ENCODE measurements at regions not wholly inside any gene's neighbourhood (a gene's known extent, or its start where the extent isn't known, plus 50 kb on each side); places are given as distances from the start of the nearest gene placed in this dataset.

DNA sequence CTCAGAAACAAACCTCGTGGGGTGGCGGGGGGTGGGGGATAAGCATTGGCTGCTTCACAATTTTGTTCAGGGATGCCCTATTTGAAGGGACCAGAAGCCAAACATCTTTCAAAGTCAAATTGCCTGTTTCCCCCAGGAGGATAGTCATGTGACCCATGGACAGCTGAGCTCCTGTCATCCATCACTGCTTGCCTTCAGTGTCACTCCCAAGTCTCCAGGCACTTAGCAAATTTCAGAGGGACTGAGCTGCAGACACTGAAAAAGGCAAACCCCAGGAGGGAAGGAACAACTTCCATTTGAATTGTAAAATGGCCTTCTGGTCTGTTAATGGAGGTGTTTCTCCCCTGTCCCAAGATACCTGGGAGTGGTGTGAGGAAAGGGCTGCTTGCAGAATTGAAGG is 73.4 kb downstream of the FRMPD3 start:
- H3K27ac Mint-ChIP-seq: no peak overlapping the region
- no peak for ATAC-seq
- ChIA-PET CTCF (no interaction called here), POLR2A (no interaction called here)
- DNase-seq (ENCODE audit: low spot score): no peak
- H3K4me1 Mint-ChIP-seq: peaks cover 20% of the 10 kb centered on the region
- no peaks in the 10 kb centered on the region for H3K9me3 Mint-ChIP-seq
- TF ChIP-seq, protein P1, sequence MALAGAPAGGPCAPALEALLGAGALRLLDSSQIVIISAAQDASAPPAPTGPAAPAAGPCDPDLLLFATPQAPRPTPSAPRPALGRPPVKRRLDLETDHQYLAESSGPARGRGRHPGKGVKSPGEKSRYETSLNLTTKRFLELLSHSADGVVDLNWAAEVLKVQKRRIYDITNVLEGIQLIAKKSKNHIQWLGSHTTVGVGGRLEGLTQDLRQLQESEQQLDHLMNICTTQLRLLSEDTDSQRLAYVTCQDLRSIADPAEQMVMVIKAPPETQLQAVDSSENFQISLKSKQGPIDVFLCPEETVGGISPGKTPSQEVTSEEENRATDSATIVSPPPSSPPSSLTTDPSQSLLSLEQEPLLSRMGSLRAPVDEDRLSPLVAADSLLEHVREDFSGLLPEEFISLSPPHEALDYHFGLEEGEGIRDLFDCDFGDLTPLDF (CRISPR knock-in tag; IDR thresholded peaks at IDR 0.05): no peak
- TF ChIP-seq, protein P2, sequence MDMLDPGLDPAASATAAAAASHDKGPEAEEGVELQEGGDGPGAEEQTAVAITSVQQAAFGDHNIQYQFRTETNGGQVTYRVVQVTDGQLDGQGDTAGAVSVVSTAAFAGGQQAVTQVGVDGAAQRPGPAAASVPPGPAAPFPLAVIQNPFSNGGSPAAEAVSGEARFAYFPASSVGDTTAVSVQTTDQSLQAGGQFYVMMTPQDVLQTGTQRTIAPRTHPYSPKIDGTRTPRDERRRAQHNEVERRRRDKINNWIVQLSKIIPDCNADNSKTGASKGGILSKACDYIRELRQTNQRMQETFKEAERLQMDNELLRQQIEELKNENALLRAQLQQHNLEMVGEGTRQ (CRISPR knock-in tag; IDR thresholded peaks at IDR 0.05): peak; percentile 44; the same call in 1 of the 2 replicates
- peaks cover 2% of the 10 kb centered on the region; the same call in 1 of the 2 replicates for H3K27me3 Mint-ChIP-seq (ENCODE audit: low read depth)
- H3K4me3 Mint-ChIP-seq: no peak overlapping the region
- no peaks in the 10 kb centered on the region for H3K36me3 Mint-ChIP-seq

DNA sequence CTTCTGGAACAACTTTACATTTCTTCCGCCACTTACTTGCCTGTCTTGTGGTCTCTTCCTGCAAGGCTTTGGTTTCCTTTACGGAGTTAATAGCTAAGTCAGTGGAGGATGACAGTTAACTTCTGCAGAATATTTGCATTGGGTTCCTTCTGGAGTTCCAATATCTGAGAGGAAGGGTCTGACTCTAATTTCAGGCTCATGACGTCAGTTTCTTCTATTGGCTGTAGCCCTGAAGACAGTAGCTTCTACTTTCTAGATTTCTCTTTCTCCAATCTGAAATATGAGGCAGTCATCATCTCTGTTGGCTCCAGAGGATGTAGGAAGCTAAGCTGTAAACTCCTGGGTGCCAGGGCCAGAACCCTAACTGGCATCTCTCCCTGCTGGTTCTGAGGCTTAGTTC is 76.7 kb downstream of the FRMPD3 start:
- Mint-ChIP-seq H3K9me3 (no peaks in the 10 kb centered on the region), H3K4me1 (peaks cover 14% of the 10 kb centered on the region), H3K27ac (no peak overlapping the region), H3K36me3 (no peaks in the 10 kb centered on the region), H3K27me3 (ENCODE audit: low read depth) (no peaks in the 10 kb centered on the region), H3K4me3 (no peak overlapping the region)
- ChIA-PET CTCF (no interaction called here), POLR2A (no interaction called here)
- DNase-seq (ENCODE audit: low spot score) (no peak), ATAC-seq (no peak)
- TF ChIP-seq, protein P3, sequence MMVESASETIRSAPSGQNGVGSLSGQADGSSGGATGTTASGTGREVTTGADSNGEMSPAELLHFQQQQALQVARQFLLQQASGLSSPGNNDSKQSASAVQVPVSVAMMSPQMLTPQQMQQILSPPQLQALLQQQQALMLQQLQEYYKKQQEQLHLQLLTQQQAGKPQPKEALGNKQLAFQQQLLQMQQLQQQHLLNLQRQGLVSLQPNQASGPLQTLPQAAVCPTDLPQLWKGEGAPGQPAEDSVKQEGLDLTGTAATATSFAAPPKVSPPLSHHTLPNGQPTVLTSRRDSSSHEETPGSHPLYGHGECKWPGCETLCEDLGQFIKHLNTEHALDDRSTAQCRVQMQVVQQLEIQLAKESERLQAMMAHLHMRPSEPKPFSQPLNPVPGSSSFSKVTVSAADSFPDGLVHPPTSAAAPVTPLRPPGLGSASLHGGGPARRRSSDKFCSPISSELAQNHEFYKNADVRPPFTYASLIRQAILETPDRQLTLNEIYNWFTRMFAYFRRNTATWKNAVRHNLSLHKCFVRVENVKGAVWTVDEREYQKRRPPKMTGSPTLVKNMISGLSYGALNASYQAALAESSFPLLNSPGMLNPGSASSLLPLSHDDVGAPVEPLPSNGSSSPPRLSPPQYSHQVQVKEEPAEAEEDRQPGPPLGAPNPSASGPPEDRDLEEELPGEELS (CRISPR knock-in tag; IDR thresholded peaks at IDR 0.05): no peak
- TF ChIP-seq, protein P4, sequence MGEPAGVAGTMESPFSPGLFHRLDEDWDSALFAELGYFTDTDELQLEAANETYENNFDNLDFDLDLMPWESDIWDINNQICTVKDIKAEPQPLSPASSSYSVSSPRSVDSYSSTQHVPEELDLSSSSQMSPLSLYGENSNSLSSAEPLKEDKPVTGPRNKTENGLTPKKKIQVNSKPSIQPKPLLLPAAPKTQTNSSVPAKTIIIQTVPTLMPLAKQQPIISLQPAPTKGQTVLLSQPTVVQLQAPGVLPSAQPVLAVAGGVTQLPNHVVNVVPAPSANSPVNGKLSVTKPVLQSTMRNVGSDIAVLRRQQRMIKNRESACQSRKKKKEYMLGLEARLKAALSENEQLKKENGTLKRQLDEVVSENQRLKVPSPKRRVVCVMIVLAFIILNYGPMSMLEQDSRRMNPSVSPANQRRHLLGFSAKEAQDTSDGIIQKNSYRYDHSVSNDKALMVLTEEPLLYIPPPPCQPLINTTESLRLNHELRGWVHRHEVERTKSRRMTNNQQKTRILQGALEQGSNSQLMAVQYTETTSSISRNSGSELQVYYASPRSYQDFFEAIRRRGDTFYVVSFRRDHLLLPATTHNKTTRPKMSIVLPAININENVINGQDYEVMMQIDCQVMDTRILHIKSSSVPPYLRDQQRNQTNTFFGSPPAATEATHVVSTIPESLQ (CRISPR knock-in tag; IDR thresholded peaks at IDR 0.05): no peak
- no peak for TF ChIP-seq GRHL2 (CRISPR knock-in tag; IDR thresholded peaks at IDR 0.05; ENCODE audit: insufficient replicate concordance, severe bottlenecking)
- TF ChIP-seq, protein P5, sequence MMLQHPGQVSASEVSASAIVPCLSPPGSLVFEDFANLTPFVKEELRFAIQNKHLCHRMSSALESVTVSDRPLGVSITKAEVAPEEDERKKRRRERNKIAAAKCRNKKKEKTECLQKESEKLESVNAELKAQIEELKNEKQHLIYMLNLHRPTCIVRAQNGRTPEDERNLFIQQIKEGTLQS (CRISPR knock-in tag; conservative IDR thresholded peaks at IDR 0.05): no peak
- TF ChIP-seq, protein P6, sequence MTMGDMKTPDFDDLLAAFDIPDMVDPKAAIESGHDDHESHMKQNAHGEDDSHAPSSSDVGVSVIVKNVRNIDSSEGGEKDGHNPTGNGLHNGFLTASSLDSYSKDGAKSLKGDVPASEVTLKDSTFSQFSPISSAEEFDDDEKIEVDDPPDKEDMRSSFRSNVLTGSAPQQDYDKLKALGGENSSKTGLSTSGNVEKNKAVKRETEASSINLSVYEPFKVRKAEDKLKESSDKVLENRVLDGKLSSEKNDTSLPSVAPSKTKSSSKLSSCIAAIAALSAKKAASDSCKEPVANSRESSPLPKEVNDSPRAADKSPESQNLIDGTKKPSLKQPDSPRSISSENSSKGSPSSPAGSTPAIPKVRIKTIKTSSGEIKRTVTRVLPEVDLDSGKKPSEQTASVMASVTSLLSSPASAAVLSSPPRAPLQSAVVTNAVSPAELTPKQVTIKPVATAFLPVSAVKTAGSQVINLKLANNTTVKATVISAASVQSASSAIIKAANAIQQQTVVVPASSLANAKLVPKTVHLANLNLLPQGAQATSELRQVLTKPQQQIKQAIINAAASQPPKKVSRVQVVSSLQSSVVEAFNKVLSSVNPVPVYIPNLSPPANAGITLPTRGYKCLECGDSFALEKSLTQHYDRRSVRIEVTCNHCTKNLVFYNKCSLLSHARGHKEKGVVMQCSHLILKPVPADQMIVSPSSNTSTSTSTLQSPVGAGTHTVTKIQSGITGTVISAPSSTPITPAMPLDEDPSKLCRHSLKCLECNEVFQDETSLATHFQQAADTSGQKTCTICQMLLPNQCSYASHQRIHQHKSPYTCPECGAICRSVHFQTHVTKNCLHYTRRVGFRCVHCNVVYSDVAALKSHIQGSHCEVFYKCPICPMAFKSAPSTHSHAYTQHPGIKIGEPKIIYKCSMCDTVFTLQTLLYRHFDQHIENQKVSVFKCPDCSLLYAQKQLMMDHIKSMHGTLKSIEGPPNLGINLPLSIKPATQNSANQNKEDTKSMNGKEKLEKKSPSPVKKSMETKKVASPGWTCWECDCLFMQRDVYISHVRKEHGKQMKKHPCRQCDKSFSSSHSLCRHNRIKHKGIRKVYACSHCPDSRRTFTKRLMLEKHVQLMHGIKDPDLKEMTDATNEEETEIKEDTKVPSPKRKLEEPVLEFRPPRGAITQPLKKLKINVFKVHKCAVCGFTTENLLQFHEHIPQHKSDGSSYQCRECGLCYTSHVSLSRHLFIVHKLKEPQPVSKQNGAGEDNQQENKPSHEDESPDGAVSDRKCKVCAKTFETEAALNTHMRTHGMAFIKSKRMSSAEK (CRISPR knock-in tag; IDR thresholded peaks at IDR 0.05; ENCODE audit: borderline replicate concordance): no peak
- TF ChIP-seq FOXK1 (CRISPR knock-in tag; IDR thresholded peaks at IDR 0.05): no peak
- TF ChIP-seq, protein P7, sequence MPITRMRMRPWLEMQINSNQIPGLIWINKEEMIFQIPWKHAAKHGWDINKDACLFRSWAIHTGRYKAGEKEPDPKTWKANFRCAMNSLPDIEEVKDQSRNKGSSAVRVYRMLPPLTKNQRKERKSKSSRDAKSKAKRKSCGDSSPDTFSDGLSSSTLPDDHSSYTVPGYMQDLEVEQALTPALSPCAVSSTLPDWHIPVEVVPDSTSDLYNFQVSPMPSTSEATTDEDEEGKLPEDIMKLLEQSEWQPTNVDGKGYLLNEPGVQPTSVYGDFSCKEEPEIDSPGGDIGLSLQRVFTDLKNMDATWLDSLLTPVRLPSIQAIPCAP (CRISPR knock-in tag; IDR thresholded peaks at IDR 0.05): no peak
- TF ChIP-seq JUN (CRISPR knock-in tag; IDR thresholded peaks at IDR 0.05): no peak
- TF ChIP-seq NR3C1 (CRISPR knock-in tag; conservative IDR thresholded peaks at IDR 0.05; ENCODE audit: low read depth): no peak

Data from WTC11 (cell line).